Globus pallidus (tissue), 1 donor: ENCODE measurements at regions not wholly inside any gene's neighbourhood (a gene's known extent, or its start where the extent isn't known, plus 50 kb on each side); places are given as distances from the start of the nearest gene placed in this dataset.
A peak's percentile ranks its signal among the peaks of the same experiment; 100 is the strongest.

Source experiments
- DNase-seq: peaks from one replicate; pipeline ENCODE4 v3.0.0-alpha.2; 2015; ENCODE audit warnings: low spot score

- no peak for DNase-seq
These were observed 206.0 kb upstream of the RPS6KA3 start for GRCh38 chrX:20472620-20473258.

- no peak for DNase-seq
These were observed 205.4 kb upstream of the RPS6KA3 start for GRCh38 chrX:20472148-20472547.

GRCh38 chrX:20471483-20471882 lies 204.8 kb upstream of the RPS6KA3 start:
- DNase-seq: no peak

- no peak for DNase-seq
These were observed 196.8 kb upstream of the RPS6KA3 start for GRCh38 chrX:20463296-20464075.

GRCh38 chrX:20461576-20461975 lies 194.9 kb upstream of the RPS6KA3 start:
- DNase-seq: no peak

- no peak for DNase-seq
These were observed 194.3 kb upstream of the RPS6KA3 start for GRCh38 chrX:20461002-20461401.

GRCh38 chrX:20459410-20460350 lies 193.0 kb upstream of the RPS6KA3 start:
- no peak for DNase-seq

GRCh38 chrX:20456971-20457370 lies 190.3 kb upstream of the RPS6KA3 start:
- DNase-seq: no peak

- no peak for DNase-seq
These were observed 188.3 kb upstream of the RPS6KA3 start for GRCh38 chrX:20455001-20455400.

GRCh38 chrX:20454117-20454516 lies 187.4 kb upstream of the RPS6KA3 start:
- no peak for DNase-seq

GRCh38 chrX:20452487-20452886 lies 185.8 kb upstream of the RPS6KA3 start:
- DNase-seq: no peak

GRCh38 chrX:20451929-20452328 lies 185.2 kb upstream of the RPS6KA3 start:
- no peak for DNase-seq

- no peak for DNase-seq
These were observed 178.4 kb upstream of the RPS6KA3 start for GRCh38 chrX:20445109-20445508.

GRCh38 chrX:20442597-20442996 lies 175.9 kb upstream of the RPS6KA3 start:
- DNase-seq: peak; percentile 65

- DNase-seq: no peak
These were observed 174.4 kb upstream of the RPS6KA3 start for GRCh38 chrX:20441123-20441522.

- no peak for DNase-seq
These were observed 172.3 kb upstream of the RPS6KA3 start for GRCh38 chrX:20438871-20439526.

- no peak for DNase-seq
These were observed 171.0 kb upstream of the RPS6KA3 start for GRCh38 chrX:20437683-20438082.

GRCh38 chrX:20435913-20436312 lies 169.2 kb upstream of the RPS6KA3 start:
- DNase-seq: no peak

- no peak for DNase-seq
These were observed 168.3 kb upstream of the RPS6KA3 start for GRCh38 chrX:20434986-20435385.

- no peak for DNase-seq
These were observed 166.7 kb upstream of the RPS6KA3 start for GRCh38 chrX:20433388-20433775.

- DNase-seq: no peak
These were observed 166.2 kb upstream of the RPS6KA3 start for GRCh38 chrX:20432746-20433387.

- DNase-seq: no peak
These were observed 165.3 kb upstream of the RPS6KA3 start for GRCh38 chrX:20432048-20432447.
